ENCODE measurements at regions not wholly inside any gene's neighbourhood (a gene's known extent, or its start where the extent isn't known, plus 50 kb on each side); places are given as distances from the start of the nearest gene placed in this dataset.

- TF ChIP-seq, protein P1, sequence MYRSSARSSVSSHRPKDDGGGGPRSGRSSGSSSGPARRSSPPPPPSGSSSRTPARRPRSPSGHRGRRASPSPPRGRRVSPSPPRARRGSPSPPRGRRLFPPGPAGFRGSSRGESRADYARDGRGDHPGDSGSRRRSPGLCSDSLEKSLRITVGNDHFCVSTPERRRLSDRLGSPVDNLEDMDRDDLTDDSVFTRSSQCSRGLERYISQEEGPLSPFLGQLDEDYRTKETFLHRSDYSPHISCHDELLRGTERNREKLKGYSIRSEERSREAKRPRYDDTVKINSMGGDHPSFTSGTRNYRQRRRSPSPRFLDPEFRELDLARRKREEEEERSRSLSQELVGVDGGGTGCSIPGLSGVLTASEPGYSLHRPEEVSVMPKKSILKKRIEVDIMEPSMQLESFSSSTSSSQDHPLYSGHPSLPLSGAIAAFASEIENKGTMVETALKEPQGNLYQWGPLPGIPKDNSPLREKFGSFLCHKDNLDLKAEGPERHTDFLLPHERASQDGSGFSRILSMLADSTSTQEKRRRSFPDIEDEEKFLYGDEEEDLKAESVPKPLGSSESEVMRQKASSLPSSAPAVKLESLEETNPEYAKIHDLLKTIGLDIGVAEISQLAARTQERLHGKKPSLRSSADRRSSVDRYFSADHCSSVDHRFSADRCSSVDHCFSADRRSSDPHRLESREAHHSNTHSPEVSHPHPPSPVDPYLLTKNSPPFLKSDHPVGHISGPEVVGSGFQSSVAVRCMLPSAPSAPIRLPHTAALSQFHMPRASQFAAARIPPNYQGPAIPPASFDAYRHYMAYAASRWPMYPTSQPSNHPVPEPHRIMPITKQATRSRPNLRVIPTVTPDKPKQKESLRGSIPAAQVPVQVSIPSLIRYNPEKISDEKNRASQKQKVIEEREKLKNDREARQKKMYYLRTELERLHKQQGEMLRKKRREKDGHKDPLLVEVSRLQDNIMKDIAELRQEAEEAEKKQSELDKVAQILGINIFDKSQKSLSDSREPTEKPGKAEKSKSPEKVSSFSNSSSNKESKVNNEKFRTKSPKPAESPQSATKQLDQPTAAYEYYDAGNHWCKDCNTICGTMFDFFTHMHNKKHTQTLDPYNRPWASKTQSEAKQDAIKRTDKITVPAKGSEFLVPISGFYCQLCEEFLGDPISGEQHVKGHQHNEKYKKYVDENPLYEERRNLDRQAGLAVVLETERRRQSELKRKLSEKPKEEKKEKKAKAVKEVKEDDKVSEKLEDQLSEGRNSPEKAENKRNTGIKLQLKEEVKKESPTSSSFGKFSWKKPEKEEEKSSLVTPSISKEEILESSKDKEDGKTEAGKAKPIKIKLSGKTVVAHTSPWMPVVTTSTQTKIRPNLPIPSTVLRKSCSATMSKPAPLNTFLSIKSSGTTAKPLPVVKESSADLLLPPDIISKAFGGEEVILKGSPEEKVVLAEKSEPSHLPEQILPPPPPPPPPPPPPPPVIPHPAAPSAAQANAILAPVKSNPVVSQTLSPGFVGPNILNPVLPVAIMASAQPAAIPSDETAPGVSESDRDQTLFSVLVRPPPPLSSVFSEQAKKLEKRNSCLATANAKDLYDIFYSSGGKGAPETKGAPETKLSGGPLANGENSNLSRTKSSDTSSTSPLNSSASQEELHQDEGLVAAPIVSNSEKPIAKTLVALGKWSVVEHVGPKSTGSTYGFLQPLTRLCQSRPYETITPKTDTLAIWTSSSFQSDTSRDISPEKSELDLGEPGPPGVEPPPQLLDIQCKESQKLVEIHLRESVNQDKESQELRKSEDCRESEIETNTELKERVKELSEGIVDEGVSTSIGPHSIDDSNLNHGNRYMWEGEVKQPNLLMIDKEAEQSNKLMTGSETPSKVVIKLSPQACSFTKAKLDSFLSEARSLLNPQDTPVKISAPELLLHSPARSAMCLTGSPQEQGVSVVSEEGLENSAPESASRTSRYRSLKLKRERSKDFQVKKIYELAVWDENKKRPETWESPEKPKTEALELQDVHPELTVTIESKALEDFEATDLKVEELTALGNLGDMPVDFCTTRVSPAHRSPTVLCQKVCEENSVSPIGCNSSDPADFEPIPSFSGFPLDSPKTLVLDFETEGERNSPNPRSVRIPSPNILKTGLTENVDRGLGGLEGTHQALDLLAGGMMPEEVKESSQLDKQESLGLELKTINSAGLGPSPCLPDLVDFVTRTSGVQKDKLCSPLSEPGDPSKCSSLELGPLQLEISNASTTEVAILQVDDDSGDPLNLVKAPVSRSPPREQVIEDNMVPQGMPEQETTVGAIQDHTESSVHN (IDR thresholded peaks at IDR 0.05; ENCODE audit: borderline replicate concordance in 1 of 2, low read depth in 1 of 2): no peak
- TF ChIP-seq ZNF584 (CRISPR knock-in tag; IDR thresholded peaks at IDR 0.05; ENCODE audit: low read depth): no peak
- no peak for TF ChIP-seq DEAF1 (CRISPR knock-in tag; IDR thresholded peaks at IDR 0.05)
- no peak for TF ChIP-seq TAF7 (tag; IDR thresholded peaks at IDR 0.05)
- no peak for TF ChIP-seq ZNF780A (CRISPR knock-in tag; IDR thresholded peaks at IDR 0.05)
- peak in 1 of 2 experiments; percentile 19; a peak in 1 of 4 replicates for TF ChIP-seq KDM1A (IDR thresholded peaks at IDR 0.05)
- no peak for TF ChIP-seq TGIF2 (CRISPR knock-in tag; IDR thresholded peaks at IDR 0.05)
- TF ChIP-seq U2AF2 (optimal IDR thresholded peaks at IDR 0.05; ENCODE audit: low read depth, low read length): no peak
- no peak for TF ChIP-seq ZNF174 (CRISPR knock-in tag; IDR thresholded peaks at IDR 0.05)
- TF ChIP-seq FOXK2 (conservative IDR thresholded peaks at IDR 0.05 in 1 of 2, IDR thresholded peaks at IDR 0.05 in 1 of 2; ENCODE audit: low read depth in 2 of 2): no peak
- TF ChIP-seq, protein P2, sequence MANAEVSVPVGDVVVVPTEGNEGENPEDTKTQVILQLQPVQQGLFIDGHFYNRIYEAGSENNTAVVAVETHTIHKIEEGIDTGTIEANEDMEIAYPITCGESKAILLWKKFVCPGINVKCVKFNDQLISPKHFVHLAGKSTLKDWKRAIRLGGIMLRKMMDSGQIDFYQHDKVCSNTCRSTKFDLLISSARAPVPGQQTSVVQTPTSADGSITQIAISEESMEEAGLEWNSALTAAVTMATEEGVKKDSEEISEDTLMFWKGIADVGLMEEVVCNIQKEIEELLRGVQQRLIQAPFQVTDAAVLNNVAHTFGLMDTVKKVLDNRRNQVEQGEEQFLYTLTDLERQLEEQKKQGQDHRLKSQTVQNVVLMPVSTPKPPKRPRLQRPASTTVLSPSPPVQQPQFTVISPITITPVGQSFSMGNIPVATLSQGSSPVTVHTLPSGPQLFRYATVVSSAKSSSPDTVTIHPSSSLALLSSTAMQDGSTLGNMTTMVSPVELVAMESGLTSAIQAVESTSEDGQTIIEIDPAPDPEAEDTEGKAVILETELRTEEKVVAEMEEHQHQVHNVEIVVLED (CRISPR knock-in tag; IDR thresholded peaks at IDR 0.05): no peak
- no peak for TF ChIP-seq NCOA6 (IDR thresholded peaks at IDR 0.05)
- TF ChIP-seq ARID3B (CRISPR knock-in tag; IDR thresholded peaks at IDR 0.05; ENCODE audit: borderline replicate concordance): no peak
- peak; percentile 52 for TF ChIP-seq RBM25 (IDR thresholded peaks at IDR 0.05; ENCODE audit: low read depth, low read length, severe bottlenecking)
- TF ChIP-seq CEBPB (tag; IDR thresholded peaks at IDR 0.05): no peak
- no peak for TF ChIP-seq ZNF41 (CRISPR knock-in tag; conservative IDR thresholded peaks at IDR 0.05)
Measured at GRCh38 chr2:118689874-118690273, 157.6 kb downstream of the EN1 start (continued).

Data from K562 (cell line).